ENCODE measurements at regions not wholly inside any gene's neighbourhood (a gene's known extent, or its start where the extent isn't known, plus 50 kb on each side); places are given as distances from the start of the nearest gene placed in this dataset.

DNA sequence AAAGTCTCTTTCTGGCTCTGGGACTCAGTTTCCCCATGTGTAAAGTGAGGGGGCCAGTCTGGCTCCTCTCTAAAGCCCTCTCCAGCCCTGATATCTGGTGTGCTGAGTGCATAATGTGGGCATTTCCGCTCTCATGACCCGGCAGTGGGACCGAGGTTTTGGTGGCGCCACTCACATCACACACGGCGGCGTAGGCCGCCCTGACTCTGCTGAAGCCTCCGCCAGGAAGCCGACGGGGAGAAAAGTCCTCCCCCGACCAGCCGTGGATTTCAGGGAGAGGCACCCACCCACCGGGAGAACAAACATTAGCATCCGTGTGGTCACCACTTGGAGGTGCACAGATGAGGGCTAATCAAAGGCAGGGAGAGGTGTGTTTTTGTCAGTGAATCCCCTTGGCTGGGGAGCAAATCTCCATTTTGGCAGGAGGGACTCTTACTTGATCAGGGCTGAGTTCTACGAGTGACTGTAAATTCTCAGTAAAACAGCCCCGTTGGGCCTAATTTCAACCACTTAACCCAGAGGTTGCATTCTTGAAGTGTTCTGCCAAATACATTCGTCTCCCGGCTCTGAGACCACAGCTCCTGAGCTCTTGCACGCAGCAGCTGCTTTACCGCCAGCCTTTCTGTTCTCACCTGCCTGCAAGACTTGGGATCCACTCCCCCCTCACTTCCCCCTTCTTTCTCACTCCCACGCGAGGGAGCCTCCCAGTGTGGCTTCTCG, 118.2 kb downstream of the FOXD2 start:
- Histone ChIP-seq H3K4me3 (ENCODE audit: low read depth, low read length) (no peak overlapping the region), H3K27ac (no peak overlapping the region), H3K9me3 (ENCODE audit: control insufficient read depth, low read length) (no peaks in the 10 kb centered on the region), H3K4me2 (ENCODE audit: low read length) (no peak overlapping the region), H3K36me3 (ENCODE audit: control insufficient read depth, insufficient read depth, low read length) (no peaks in the 10 kb centered on the region), H2AFZ (no peak overlapping the region), H3K79me2 (no peaks in the 10 kb centered on the region), H3K27me3 (ENCODE audit: control insufficient read depth, insufficient read depth, low read length) (peaks cover 3% of the 10 kb centered on the region), H3K9ac (no peak overlapping the region), H3K4me1 (no peaks in the 10 kb centered on the region)
- TF ChIP-seq, protein P1, sequence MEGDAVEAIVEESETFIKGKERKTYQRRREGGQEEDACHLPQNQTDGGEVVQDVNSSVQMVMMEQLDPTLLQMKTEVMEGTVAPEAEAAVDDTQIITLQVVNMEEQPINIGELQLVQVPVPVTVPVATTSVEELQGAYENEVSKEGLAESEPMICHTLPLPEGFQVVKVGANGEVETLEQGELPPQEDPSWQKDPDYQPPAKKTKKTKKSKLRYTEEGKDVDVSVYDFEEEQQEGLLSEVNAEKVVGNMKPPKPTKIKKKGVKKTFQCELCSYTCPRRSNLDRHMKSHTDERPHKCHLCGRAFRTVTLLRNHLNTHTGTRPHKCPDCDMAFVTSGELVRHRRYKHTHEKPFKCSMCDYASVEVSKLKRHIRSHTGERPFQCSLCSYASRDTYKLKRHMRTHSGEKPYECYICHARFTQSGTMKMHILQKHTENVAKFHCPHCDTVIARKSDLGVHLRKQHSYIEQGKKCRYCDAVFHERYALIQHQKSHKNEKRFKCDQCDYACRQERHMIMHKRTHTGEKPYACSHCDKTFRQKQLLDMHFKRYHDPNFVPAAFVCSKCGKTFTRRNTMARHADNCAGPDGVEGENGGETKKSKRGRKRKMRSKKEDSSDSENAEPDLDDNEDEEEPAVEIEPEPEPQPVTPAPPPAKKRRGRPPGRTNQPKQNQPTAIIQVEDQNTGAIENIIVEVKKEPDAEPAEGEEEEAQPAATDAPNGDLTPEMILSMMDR (IDR thresholded peaks at IDR 0.05): no peak

DNA sequence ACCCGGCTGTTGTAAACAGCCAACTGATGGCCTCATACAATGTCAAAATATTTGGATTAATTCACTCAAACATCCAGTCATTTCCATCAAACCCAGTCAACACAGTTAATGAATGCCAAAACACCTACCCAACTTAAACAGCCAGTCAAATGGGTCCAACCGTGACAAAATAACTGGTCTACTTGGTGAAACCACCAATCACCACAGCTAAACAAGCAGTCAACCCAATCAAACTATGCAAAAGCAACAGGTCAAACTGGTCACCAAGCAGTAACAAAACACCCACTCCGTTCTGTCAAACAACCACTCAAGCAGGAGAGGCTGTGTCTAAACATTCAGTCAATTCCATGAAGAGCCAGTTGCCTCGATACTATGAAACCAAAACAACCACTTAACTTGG, 119.2 kb downstream of the FOXD2 start:
- Histone ChIP-seq H3K9ac (no peak overlapping the region), H3K4me1 (no peaks in the 10 kb centered on the region), H3K79me2 (no peaks in the 10 kb centered on the region), H3K9me3 (ENCODE audit: control insufficient read depth, low read length) (no peaks in the 10 kb centered on the region), H3K4me2 (ENCODE audit: low read length) (no peak overlapping the region), H3K27me3 (ENCODE audit: control insufficient read depth, insufficient read depth, low read length) (peaks cover 3% of the 10 kb centered on the region), H3K27ac (no peak overlapping the region), H3K36me3 (ENCODE audit: control insufficient read depth, insufficient read depth, low read length) (no peaks in the 10 kb centered on the region), H3K4me3 (ENCODE audit: low read depth, low read length) (no peak overlapping the region), H2AFZ (no peak overlapping the region)
- TF ChIP-seq, protein P1 (IDR thresholded peaks at IDR 0.05): no peak

DNA sequence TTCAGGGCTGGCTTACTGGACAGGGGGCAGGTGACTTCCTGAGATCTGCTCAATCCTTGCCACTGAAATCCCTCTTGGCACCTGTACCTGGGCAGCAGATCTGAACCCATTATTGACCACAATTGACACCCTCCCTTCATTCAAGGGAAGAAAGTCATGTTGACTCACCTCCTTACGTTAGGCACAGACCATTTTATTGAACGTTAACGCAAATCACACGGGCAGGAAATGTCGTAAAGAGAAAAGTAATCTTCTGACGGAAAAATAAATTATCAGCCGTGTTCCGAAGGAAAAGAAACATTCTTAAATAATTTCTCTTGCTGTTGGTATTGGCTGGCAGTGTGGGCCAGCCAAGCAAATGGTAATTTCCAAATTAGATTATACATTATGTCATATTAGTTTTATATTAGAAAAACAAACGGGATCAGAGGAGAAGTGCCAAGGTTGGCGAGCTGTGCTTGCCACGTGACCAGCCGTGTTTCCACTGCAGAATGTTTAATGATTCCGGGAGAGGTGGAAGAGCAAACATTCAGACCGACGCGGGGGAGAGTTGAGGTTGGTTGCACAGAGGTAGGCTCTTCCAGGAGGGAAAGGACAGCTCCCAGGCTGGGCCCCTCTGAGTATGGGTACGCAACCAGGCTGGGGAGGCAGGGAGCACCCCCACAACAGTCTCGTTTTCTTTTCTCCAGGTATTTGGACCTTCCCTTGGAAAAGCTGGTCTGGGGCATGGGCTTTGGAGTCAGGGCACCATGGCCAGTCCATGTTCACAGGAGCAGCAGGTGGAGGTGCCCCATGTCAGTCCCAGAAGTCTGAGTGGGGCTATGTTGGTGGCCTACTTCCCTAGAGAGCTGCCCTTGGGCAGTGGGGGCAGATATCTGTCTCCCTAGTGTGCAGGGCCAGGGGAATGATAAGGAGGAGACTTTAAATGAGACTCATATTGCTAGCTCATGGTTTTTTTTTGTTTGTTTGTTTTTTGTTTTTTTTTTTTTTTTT, 121.1 kb downstream of the FOXD2 start:
- H3K79me2 ChIP-seq: no peaks in the 10 kb centered on the region
- H3K4me2 ChIP-seq (ENCODE audit: low read length): no peak overlapping the region
- H3K9ac ChIP-seq: no peak overlapping the region
- no peaks in the 10 kb centered on the region for H3K9me3 ChIP-seq (ENCODE audit: control insufficient read depth, low read length)
- H3K27me3 ChIP-seq (ENCODE audit: control insufficient read depth, insufficient read depth, low read length): peaks cover 3% of the 10 kb centered on the region
- no peaks in the 10 kb centered on the region for H3K36me3 ChIP-seq (ENCODE audit: control insufficient read depth, insufficient read depth, low read length)
- H3K27ac ChIP-seq: no peak overlapping the region
- H3K4me3 ChIP-seq (ENCODE audit: low read depth, low read length): no peak overlapping the region
- no peak overlapping the region for H2AFZ ChIP-seq
- H3K4me1 ChIP-seq: no peaks in the 10 kb centered on the region
- TF ChIP-seq, protein P1 (IDR thresholded peaks at IDR 0.05): no peak

DNA sequence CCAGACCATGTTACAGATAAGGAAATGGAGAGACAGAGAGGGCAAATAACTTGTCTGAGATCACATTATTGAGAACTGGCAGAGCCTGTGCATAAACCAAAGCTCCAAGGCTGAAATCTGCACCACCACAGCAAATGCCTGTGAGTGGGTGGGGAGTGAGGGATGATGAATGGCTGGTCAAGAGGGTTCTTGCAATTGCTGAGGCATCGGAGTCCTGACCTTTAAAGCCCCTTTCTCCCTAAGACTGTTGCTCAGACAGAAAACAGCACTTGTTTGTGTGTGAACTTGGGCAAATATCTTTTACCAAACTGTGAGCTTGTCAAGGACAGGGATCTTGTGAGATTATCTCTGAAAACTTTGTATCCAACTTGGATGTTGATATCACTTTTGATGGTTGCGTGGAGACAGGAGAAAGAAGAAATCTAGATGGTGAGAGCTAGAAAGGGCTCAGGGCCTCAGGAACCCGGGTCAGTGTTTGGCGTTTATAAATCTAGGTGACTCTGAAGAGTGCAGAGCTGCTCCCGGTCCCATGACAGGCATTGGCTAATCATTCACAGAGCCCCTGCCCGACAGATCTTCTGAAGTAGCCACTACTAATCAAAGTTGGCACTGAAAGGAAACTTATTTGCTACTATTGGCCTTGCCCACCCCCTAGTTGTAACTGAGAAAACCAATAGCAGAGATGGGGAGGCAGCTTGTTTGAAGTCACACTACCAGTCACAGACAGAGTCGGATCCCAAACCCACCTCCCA, 122.3 kb downstream of the FOXD2 start:
- Histone ChIP-seq H3K79me2 (no peaks in the 10 kb centered on the region), H2AFZ (no peak overlapping the region), H3K4me1 (no peaks in the 10 kb centered on the region), H3K9me3 (ENCODE audit: control insufficient read depth, low read length) (no peaks in the 10 kb centered on the region), H3K27ac (no peak overlapping the region), H3K27me3 (ENCODE audit: control insufficient read depth, insufficient read depth, low read length) (peaks cover 3% of the 10 kb centered on the region), H3K9ac (no peak overlapping the region), H3K36me3 (ENCODE audit: control insufficient read depth, insufficient read depth, low read length) (no peaks in the 10 kb centered on the region), H3K4me2 (ENCODE audit: low read length) (no peak overlapping the region), H3K4me3 (ENCODE audit: low read depth, low read length) (no peak overlapping the region)
- TF ChIP-seq, protein P1 (IDR thresholded peaks at IDR 0.05): no peak
